ENCODE measurements at regions not wholly inside any gene's neighbourhood (a gene's known extent, or its start where the extent isn't known, plus 50 kb on each side); places are given as distances from the start of the nearest gene placed in this dataset.

GRCh38 chr2:6283259-6283658 lies 582.4 kb downstream of the CMPK2 start:
- TF ChIP-seq CTCF (IDR thresholded peaks at IDR 0.05) (no peak), POLR2A (IDR thresholded peaks at IDR 0.05) (no peak), POLR2AphosphoS5 (IDR thresholded peaks at IDR 0.05) (no peak)
